Activated CD4-positive, alpha-beta memory T cell treated with anti-CD3 and anti-CD28 coated beads for 36 hours (primary cell): ENCODE measurements at regions not wholly inside any gene's neighbourhood (a gene's known extent, or its start where the extent isn't known, plus 50 kb on each side); places are given as distances from the start of the nearest gene placed in this dataset.
"Not testable (repeated sequence)": the region's sequence is repeated elsewhere in the genome, so short reads cannot be mapped to it uniquely, and the experiment has no call there.

ENCODE experiments used
- CTCF ChIA-PET: fragments of 350-600 bp; sonication (Branson Sonifier 250); formaldehyde crosslinking; loops from one replicate; lab custom pipeline; 2021; ENCODE audit warnings: antibody characterized with exemption, inconsistent platforms; lab: Charles Lee
- POLR2A ChIA-PET: fragments of 350-600 bp; sonication (Branson Sonifier 250); formaldehyde crosslinking; loops from one replicate; lab custom pipeline; 2021; ENCODE audit warnings: antibody characterized with exemption; lab: Charles Lee
- DNase-seq: peaks from one replicate; pipeline ENCODE4 v3.0.0-alpha.2; 2020
- H3K27ac Mint-ChIP-seq: one replicate; pipeline ENCODE4 v1.8.0; 2021; ENCODE audit warnings: mixed read lengths
- H3K27me3 Mint-ChIP-seq: one replicate; pipeline ENCODE4 v1.8.0; 2021; ENCODE audit warnings: mixed read lengths
- H3K36me3 Mint-ChIP-seq: one replicate; pipeline ENCODE4 v1.8.0; 2021; ENCODE audit warnings: mixed read lengths
- H3K4me1 Mint-ChIP-seq: one replicate; pipeline ENCODE4 v1.8.0; 2021; ENCODE audit warnings: low read depth, mixed read lengths
- H3K4me3 Mint-ChIP-seq: one replicate; pipeline ENCODE4 v1.8.0; 2021; ENCODE audit warnings: mild to moderate bottlenecking, mixed read lengths
- H3K9me3 Mint-ChIP-seq: one replicate; pipeline ENCODE4 v1.8.0; 2021; ENCODE audit warnings: mixed read lengths
- intact Hi-C: fragments of 100-400 bp; cut with micrococcal nuclease; formaldehyde crosslinking; loops from one replicate; pipeline ENCODE4 v1.15.1; 2023

GRCh38 chr4:64130907-64131306, 278.3 kb downstream of the TECRL start:
- H3K27ac Mint-ChIP-seq, result no peak overlapping the region
- ChIA-PET POLR2A (no interaction called here), CTCF (no interaction called here)
- intact Hi-C loops, result no loop called here
- H3K4me3 Mint-ChIP-seq, result no peak overlapping the region
- no peaks in the 10 kb centered on the region for H3K4me1 Mint-ChIP-seq
- no peaks in the 10 kb centered on the region for H3K36me3 Mint-ChIP-seq
- H3K27me3 Mint-ChIP-seq, result no peaks in the 10 kb centered on the region
- no peak for DNase-seq
- H3K9me3 Mint-ChIP-seq, result peaks cover 2% of the 10 kb centered on the region

DNA sequence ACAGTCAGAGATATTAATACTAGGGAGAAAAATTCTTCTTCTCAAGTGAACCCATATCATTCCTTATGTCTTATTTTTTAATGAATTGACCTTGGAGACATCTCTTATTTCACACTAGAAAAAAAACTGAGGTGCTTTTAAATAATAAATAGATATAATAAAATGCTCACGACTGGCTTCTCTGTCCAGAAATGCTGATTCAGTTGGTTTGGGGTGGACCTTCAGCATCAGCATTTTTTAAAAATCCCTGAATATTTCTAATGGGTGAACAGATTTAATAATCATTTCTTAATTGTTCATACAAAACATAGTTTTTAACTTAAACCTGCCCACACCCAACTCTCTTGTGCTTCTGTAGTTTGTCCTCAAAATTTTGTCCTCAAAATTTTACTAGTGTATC, 283.9 kb downstream of the TECRL start:
- ChIA-PET POLR2A (no interaction called here), CTCF (no interaction called here)
- Mint-ChIP-seq H3K9me3 (peaks cover 5% of the 10 kb centered on the region), H3K27ac (no peak overlapping the region), H3K36me3 (no peaks in the 10 kb centered on the region), H3K4me3 (no peak overlapping the region), H3K4me1 (no peaks in the 10 kb centered on the region), H3K27me3 (no peaks in the 10 kb centered on the region)
- intact Hi-C loops, result no loop called here
- DNase-seq, result no peak

DNA sequence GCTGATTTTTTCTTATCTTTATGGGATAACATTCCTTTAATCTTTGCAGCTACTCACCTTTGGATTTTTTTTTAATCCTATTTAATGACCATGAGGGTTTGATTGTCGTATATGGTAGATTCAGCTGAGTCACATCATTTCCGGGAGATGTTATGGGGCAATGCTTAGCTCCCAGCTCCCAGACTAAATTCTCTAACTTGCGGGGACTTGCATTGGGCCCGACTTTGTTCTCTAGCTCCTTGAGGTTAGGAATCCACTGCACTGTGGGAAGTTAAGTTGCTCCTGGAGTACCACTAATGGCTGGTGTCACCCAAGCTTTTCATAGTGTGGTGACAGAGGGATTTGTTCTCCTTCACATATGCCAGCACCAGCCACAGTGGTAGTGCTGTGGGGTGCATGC, 287.4 kb downstream of the TECRL start:
- H3K27me3 Mint-ChIP-seq, result no peaks in the 10 kb centered on the region
- no peak overlapping the region for H3K4me3 Mint-ChIP-seq
- H3K9me3 Mint-ChIP-seq, result peaks cover 8% of the 10 kb centered on the region
- intact Hi-C loops, result no loop called here
- H3K4me1 Mint-ChIP-seq, result no peaks in the 10 kb centered on the region
- ChIA-PET CTCF (no interaction called here), POLR2A (no interaction called here)
- no peak overlapping the region for H3K27ac Mint-ChIP-seq
- no peaks in the 10 kb centered on the region for H3K36me3 Mint-ChIP-seq
- no peak for DNase-seq

DNA sequence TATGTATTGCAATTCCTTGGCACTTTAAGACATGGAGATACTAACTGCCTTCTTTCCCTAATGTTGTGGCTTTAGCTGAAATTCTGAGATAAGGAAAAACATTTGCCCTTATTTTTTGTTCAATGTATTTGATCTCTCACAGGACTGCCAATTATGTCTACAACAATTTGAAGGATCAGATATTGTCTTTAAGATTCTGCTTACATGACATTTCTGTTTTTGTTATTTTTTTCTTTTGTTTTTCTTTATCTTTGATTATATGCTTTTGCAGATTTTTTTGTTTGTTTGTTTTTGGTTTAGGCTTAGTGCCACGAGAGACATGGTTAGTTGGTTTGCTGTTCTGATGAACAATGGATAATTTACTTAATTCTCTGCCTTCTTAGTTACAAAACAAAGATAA, 303.3 kb downstream of the TECRL start:
- no peak overlapping the region for H3K27ac Mint-ChIP-seq
- H3K4me3 Mint-ChIP-seq, result no peak overlapping the region
- H3K27me3 Mint-ChIP-seq, result no peaks in the 10 kb centered on the region
- POLR2A ChIA-PET, result no interaction called here
- intact Hi-C loops, result no loop called here
- DNase-seq, result no peak
- H3K4me1 Mint-ChIP-seq, result no peaks in the 10 kb centered on the region
- CTCF ChIA-PET, result no interaction called here
- H3K9me3 Mint-ChIP-seq, result peaks cover 9% of the 10 kb centered on the region
- no peaks in the 10 kb centered on the region for H3K36me3 Mint-ChIP-seq

DNA sequence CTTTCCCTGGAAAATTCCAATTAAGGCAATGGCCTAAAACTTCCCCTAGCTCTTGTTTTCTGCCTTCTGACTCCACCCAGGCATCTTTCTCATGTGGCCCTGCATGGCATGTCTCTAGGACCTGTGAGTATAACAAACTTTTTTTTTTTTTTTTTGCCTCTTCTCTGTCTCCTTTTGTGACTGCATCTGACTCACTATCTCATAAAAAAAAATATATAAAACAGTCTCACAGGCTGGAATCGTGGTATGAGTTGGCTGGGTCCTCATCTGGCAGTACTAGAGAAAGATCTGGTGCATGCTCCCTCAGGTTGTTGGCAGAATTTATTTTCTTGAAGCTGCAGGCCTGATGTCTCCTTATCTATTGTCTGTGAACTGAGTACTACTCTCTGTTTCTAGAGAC, 313.9 kb downstream of the TECRL start:
- H3K4me3 Mint-ChIP-seq, result no peak overlapping the region
- intact Hi-C loops, result no loop called here
- no peaks in the 10 kb centered on the region for H3K27me3 Mint-ChIP-seq
- no peaks in the 10 kb centered on the region for H3K4me1 Mint-ChIP-seq
- ChIA-PET CTCF (no interaction called here), POLR2A (no interaction called here)
- DNase-seq, result no peak
- no peaks in the 10 kb centered on the region for H3K36me3 Mint-ChIP-seq
- H3K27ac Mint-ChIP-seq, result no peak overlapping the region
- H3K9me3 Mint-ChIP-seq, result peaks cover 9% of the 10 kb centered on the region

DNA sequence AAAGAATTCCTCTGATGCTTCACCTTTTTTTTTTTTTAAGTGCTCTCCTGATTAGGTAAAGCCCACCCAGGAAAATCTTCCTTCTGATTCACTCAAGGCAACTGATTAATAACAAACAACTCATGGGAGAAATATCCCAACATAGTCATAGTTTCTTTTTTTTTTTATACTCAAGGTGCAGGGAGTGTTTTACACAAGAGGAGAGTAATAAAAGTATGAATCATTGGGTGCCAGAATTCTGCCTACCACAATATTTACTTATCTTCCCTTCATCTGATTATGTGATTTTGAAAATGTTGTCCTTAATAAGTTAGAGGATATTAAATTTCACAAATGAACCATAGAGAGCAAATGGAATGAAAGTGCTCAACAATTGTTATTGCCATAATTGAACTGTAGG, 329.9 kb downstream of the TECRL start:
- no peak for DNase-seq
- Mint-ChIP-seq H3K4me1 (no peaks in the 10 kb centered on the region), H3K9me3 (peaks cover 7% of the 10 kb centered on the region), H3K27ac (no peak overlapping the region), H3K27me3 (no peaks in the 10 kb centered on the region), H3K36me3 (no peaks in the 10 kb centered on the region), H3K4me3 (no peak overlapping the region)
- intact Hi-C loops, result no loop called here
- ChIA-PET CTCF (no interaction called here), POLR2A (no interaction called here)

DNA sequence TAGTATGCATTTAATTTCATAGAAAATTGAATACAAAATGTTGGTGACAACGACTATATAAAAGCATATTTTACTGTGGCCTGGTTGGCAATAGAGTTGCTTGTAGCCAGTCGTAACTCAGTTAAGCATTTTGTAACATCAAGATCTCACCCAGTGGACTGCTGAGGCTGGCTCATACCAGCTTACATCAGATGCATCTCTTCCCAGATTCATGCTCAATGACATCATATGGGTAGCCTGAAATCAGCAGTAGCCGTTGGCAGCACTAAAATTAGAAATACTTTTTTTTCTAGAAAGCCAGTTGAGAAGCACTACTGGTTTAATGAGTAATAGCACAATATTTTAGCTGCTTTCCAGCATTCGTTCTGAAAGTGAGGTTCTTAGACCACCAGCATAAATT, 341.2 kb downstream of the TECRL start:
- intact Hi-C loops, result no loop called here
- Mint-ChIP-seq H3K9me3 (peaks cover 8% of the 10 kb centered on the region), H3K27ac (no peak overlapping the region), H3K27me3 (no peaks in the 10 kb centered on the region), H3K36me3 (no peaks in the 10 kb centered on the region), H3K4me3 (no peak overlapping the region), H3K4me1 (no peaks in the 10 kb centered on the region)
- DNase-seq, result no peak
- CTCF ChIA-PET, result no interaction called here
- POLR2A ChIA-PET, result no interaction called here

DNA sequence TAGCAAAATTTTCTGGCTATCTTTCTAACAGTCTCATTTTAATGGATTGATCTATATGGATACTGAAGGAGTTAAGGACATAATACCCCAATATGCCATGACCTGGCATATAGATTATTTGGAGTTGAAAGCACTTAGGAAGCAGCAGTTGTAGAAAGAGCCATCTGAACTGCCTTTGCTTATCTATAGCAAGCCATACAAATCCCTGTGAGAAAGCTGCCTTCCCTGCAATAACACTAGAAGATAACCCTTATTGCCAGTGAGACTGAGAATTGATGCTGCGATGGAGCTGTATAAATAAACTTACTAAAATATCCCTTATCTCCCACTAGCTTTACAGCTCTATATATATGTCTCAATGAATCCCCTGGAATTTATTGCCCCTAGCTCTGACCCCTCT, 346.3 kb downstream of the TECRL start:
- Mint-ChIP-seq H3K36me3 (no peaks in the 10 kb centered on the region), H3K4me3 (no peak overlapping the region), H3K27ac (no peak overlapping the region), H3K9me3 (peaks cover 4% of the 10 kb centered on the region), H3K27me3 (no peaks in the 10 kb centered on the region), H3K4me1 (no peaks in the 10 kb centered on the region)
- no peak for DNase-seq
- CTCF ChIA-PET, result no interaction called here
- intact Hi-C loops, result no loop called here
- POLR2A ChIA-PET, result no interaction called here

GRCh38 chr4:64037033-64037432, 372.2 kb downstream of the TECRL start:
- DNase-seq, H3K27ac Mint-ChIP-seq, H3K4me1 Mint-ChIP-seq, H3K27me3 Mint-ChIP-seq, H3K4me3 Mint-ChIP-seq, CTCF ChIA-PET, POLR2A ChIA-PET, H3K36me3 Mint-ChIP-seq, intact Hi-C loops: not testable (repeated sequence)
- H3K9me3 Mint-ChIP-seq, result peaks cover 15% of the 10 kb centered on the region

GRCh38 chr4:64022560-64022959, 386.7 kb downstream of the TECRL start:
- Mint-ChIP-seq H3K4me3 (no peak overlapping the region), H3K4me1 (no peaks in the 10 kb centered on the region), H3K27ac (no peak overlapping the region), H3K36me3 (no peaks in the 10 kb centered on the region), H3K27me3 (no peaks in the 10 kb centered on the region), H3K9me3 (peaks cover 39% of the 10 kb centered on the region)
- ChIA-PET CTCF (no interaction called here), POLR2A (no interaction called here)
- no peak for DNase-seq
- intact Hi-C loops, result no loop called here

- H3K27ac Mint-ChIP-seq, result no peak overlapping the region
- ChIA-PET POLR2A (no interaction called here), CTCF (no interaction called here)
- no peaks in the 10 kb centered on the region for H3K4me1 Mint-ChIP-seq
- no peaks in the 10 kb centered on the region for H3K36me3 Mint-ChIP-seq
- no peak for DNase-seq
- intact Hi-C loops, result no loop called here
- no peak overlapping the region for H3K4me3 Mint-ChIP-seq
- no peaks in the 10 kb centered on the region for H3K27me3 Mint-ChIP-seq
- H3K9me3 Mint-ChIP-seq, result peaks cover 26% of the 10 kb centered on the region
Measured at GRCh38 chr4:64016893-64017292, 392.4 kb downstream of the TECRL start.

DNA sequence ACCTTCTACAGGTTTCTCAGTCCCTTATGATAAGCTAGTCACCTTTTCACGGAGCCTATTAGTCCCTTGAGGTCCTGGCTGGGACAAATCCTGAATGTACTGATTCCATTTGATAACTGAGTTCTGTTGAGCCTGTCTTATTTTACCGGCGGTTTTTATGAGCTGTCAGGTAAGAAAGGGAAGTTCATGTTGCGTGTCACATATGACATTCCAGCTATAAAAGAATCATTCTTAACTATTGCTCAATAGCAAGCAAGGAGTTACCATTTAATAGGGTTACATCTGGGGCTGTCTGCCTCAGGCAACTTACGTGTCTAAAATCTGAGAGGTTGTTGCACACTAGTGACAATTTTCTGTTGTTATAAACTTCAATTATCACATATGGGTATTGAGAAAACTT, 394.6 kb downstream of the TECRL start:
- Mint-ChIP-seq H3K27ac (no peak overlapping the region), H3K4me1 (no peaks in the 10 kb centered on the region), H3K9me3 (peaks cover 23% of the 10 kb centered on the region), H3K4me3 (no peak overlapping the region), H3K27me3 (no peaks in the 10 kb centered on the region), H3K36me3 (no peaks in the 10 kb centered on the region)
- no peak for DNase-seq
- intact Hi-C loops, result no loop called here
- ChIA-PET POLR2A (no interaction called here), CTCF (no interaction called here)

DNA sequence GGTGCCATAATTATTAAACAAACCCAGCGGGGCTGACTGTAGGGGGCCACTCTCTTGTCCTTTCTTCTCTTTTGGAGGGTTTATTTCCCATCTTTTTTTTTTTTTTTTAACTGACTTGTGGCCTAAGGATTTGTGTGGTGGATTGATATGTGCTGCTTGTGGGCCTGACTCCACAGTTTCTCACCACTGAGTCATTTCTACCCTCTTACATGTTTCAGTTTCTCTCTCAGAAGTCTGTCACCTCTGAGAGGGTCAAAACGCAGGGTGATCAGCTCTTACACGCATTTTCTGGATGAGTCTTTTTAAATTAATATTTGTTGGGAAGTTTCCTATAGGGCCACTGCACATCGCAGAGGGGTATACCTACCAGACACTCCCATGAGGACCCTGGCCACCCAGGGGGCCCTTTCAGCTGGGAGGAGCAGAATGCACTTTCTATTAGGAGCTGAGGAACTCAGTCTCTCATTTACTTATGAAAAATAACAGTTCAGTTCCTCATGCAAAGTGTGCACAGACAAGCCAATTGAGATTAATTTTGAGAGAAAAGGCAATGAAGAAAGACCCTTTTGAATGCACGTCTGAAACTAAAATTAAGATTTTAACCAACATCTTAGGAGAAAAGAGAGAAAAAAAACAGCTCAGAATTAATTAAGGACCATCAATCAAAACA, 407.9 kb downstream of the TECRL start:
- intact Hi-C loops, result no loop called here
- POLR2A ChIA-PET, result no interaction called here

More for the DNA sequence above, 407.9 kb downstream of the TECRL start:
- Mint-ChIP-seq H3K4me3 (no peak overlapping the region), H3K9me3 (peaks cover 21% of the 10 kb centered on the region), H3K27me3 (no peaks in the 10 kb centered on the region), H3K4me1 (no peaks in the 10 kb centered on the region), H3K36me3 (no peaks in the 10 kb centered on the region), H3K27ac (no peak overlapping the region)
- CTCF ChIA-PET, result no interaction called here
- no peak for DNase-seq
